Neural progenitor cell (in vitro differentiated cells): ENCODE measurements at regions not wholly inside any gene's neighbourhood (a gene's known extent, or its start where the extent isn't known, plus 50 kb on each side); places are given as distances from the start of the nearest gene placed in this dataset.

Experiments
- CTCF ChIP-seq: fragments of 200-600 bp; sonication (generic); IDR thresholded peaks from 2 replicates; pipeline ENCODE4 v1.5.1; 2017; ENCODE audit warnings: antibody characterized with exemption, mild to moderate bottlenecking
- EZH2 ChIP-seq: fragments of 200-600 bp; sonication (generic); IDR thresholded peaks from 2 replicates; pipeline ENCODE4 v1.6.1; 2017; ENCODE audit warnings: antibody characterized with exemption, mild to moderate bottlenecking, moderate library complexity

- TF ChIP-seq CTCF, result no peak
- no peak for TF ChIP-seq EZH2
Measured at GRCh38 chr4:60241866-60242265, 958.3 kb upstream of the ADGRL3 start.
